Mononuclear cell (primary cell): ENCODE measurements at regions not wholly inside any gene's neighbourhood (a gene's known extent, or its start where the extent isn't known, plus 50 kb on each side); places are given as distances from the start of the nearest gene placed in this dataset.

ENCODE experiments used
- H3K27me3 ChIP-seq: 2 replicates; pipeline ENCODE4 v1.6.0; 2011; ENCODE audit warnings: low read length, control low read depth; ENCODE audit not compliant: insufficient read depth
- H3K4me1 ChIP-seq: 2 replicates; pipeline ENCODE4 v1.5.1; 2011; ENCODE audit warnings: mild to moderate bottlenecking, low read length, control low read depth; ENCODE audit not compliant: insufficient read depth
- H3K4me3 ChIP-seq: 2 replicates; pipeline ENCODE4 v1.5.1; 2011; ENCODE audit warnings: mild to moderate bottlenecking, low read length, moderate library complexity
- H3K9me3 ChIP-seq: 2 replicates; pipeline ENCODE4 v1.5.1; 2011; ENCODE audit warnings: low read depth, mild to moderate bottlenecking, control low read depth, low read length

DNA sequence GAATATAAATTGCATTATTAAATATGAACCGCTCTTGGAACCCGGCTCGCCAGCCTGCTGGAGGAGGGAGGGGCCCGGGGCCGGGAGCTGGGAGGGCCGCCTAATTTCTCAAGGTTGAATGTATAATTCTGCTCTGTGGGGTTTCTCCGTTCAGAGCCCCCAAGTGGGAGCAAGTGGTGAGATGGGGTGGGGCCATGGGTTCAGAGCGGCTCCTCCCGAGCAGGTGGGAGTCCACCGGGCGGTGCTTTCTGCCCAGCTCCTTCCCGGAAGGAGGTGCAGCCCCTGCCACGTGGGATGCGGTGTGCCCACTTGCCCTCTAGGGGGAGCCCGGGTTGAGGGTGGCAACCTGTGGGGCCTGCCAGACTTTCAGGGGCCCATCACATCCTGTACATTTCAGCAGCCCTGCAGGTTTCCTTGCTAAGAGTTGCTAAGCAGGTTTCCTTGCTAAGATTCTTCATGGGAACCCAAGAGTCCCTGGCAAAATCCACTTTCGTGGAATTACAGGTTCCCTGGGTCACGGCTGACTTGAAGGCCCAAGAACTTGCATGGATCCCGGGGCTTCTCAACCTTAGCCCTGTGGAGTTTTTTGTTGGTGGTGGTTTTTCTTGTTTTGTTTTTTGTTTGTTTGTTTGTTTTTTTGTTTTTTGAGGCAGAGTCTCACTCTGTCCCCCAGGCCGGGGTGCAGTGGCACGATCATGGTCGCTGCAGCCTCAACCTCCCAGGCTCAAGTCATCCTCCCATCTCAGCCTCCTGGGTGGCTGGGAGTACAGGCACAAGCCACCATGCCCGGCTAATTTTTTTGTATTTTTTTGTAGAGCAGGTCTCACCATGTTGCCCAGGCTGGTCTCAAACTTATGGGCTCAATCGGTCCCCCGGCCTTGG is 196.7 kb upstream of the GSE1 start:
- no peak overlapping the region for H3K4me3 ChIP-seq
- H3K27me3 ChIP-seq = no peaks in the 10 kb centered on the region
- no peaks in the 10 kb centered on the region for H3K9me3 ChIP-seq

GRCh38 chr16:85417156-85417860 is 195.8 kb upstream of the GSE1 start:
- H3K4me3 ChIP-seq = no peak overlapping the region
- no peaks in the 10 kb centered on the region for H3K27me3 ChIP-seq
- no peaks in the 10 kb centered on the region for H3K4me1 ChIP-seq
- H3K9me3 ChIP-seq = no peaks in the 10 kb centered on the region

More for the DNA sequence above, 196.7 kb upstream of the GSE1 start:
- no peaks in the 10 kb centered on the region for H3K4me1 ChIP-seq

DNA sequence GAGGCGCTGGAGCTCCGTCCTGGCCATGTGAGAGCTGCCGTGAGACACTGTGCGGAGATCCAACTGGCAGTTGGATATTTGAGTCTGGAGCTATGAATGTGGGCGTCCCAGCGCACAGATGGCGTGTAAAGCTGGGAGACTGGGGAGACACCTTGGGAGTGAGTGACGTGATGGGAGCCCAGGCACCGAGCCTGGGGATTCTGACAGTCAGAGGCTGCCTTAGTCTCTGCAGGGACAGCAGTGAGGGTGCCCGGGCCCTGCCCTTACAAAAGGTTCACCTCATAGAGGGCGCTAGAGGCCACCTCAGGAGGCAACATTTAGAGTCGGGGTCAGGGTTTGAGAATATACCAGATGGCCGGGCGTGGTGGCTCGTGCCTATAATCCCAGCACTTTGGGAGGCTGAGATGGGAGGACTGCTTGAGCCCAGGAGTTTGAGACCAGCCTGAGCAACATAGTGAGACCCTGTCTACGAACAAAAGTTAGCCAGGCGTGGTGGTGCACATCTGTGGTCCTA is 194.1 kb upstream of the GSE1 start:
- Histone ChIP-seq H3K4me3 (no peak overlapping the region), H3K4me1 (no peaks in the 10 kb centered on the region), H3K27me3 (no peaks in the 10 kb centered on the region), H3K9me3 (no peaks in the 10 kb centered on the region)

GRCh38 chr16:85419503-85420408 is 193.4 kb upstream of the GSE1 start:
- H3K4me3 ChIP-seq = no peak overlapping the region
- no peaks in the 10 kb centered on the region for H3K27me3 ChIP-seq
- H3K4me1 ChIP-seq = no peaks in the 10 kb centered on the region
- no peaks in the 10 kb centered on the region for H3K9me3 ChIP-seq

DNA sequence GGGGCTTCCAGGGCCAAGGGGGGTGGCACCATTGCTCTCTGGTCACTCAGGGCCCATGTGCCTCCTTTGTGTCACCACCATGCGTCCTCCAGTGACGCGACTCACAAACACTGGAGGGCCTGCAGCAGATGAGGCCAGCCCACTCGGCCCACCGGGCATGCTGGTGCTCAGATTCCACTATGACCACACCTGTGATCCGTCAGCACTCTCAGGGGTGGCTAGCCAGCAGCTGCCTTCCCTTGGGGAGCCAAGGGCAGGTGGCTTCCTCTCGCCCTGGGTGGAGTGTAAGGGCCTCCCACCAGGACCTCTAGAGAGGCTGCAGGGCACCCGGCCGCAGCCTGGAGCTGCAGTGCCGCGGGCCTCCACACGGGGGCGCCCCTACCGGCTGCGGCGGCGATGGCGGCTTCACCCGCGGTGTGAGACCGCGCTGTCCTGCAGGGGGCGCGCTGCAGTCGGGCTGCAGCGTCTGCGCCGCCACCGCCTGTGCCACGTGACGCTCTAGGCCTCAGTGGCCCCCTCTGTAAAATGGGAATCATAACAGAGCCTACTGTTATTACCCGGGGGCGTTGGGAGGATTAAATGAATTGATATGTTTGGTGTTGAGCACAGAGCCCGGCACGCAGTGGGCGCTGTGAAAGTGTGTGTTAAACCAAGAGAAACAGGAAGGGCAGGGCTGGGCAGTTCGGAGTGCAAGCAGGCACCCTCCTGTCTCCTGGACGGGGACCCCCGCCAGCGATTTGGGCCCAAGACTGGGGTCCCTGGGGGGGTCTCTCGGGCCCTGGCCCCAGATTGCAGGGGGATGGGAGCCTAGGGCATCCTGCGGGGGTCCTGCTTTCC is 192.4 kb upstream of the GSE1 start:
- no peak overlapping the region for H3K4me3 ChIP-seq
- no peaks in the 10 kb centered on the region for H3K9me3 ChIP-seq
- H3K4me1 ChIP-seq = no peaks in the 10 kb centered on the region
- no peaks in the 10 kb centered on the region for H3K27me3 ChIP-seq

DNA sequence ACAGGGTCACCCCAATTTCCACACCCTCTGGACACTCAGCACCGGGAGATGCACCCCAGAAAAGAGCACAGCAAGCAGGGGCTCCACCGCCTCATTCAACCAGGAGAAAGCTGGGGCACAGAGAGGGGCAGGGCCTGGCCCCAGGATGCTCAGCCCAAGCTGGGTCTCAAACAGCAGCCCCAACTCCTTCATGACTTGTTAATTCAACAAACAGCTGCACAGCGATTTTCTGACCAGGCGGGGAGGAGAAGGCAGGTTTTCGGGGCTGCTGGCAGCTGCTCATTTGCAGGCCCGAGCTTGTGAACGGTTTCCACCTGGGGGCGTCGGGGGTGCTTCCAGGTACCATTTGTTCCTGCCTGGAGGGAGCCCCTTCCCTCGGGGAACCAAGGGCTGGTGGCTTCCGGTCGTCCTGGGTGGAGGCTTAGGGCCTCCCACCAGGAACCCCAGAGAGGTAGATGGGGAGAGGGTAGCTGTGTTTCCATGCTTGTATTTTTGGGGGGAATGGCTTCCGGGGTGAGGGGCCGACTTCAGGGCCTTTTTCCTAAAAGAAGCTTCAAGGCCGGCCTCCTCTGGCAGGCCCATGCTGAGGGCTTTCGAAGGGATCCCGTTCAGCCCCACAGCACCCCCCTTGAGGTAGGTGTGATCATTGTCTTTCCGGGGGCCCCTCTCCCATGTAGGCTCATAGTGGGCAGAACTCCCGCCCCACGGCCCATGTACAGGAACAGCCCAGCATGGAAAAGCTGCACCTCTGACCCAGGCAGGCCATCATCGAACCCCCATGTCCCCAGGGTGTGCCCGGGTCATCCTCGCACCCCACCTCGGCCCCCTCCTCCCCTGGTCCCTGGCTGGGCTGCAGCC is 191.6 kb upstream of the GSE1 start:
- Histone ChIP-seq H3K4me3 (no peak overlapping the region), H3K4me1 (no peaks in the 10 kb centered on the region), H3K27me3 (no peaks in the 10 kb centered on the region), H3K9me3 (no peaks in the 10 kb centered on the region)

DNA sequence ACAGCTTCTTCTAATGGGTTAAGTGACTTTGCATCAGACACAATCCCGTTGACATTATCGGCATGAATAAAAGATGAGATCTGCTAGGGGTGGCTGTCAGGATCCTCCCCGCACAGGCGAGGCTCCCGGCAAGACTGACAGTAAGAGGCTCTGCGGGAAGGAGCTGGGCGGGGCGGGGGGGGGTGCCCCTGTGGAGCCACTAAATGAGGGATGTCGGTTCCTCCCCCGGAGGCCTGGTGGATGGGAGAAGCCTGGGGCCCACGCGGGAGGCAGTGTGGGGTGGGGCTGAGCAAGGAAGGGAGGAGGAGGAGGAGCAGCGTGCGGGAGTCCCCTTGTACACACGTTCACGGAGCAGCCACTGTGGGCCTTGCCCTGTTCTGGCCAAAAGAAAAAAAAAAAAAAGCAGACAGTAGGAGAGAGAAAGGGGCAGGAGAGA is 190.9 kb upstream of the GSE1 start:
- Histone ChIP-seq H3K4me3 (no peak overlapping the region), H3K27me3 (no peaks in the 10 kb centered on the region), H3K9me3 (no peaks in the 10 kb centered on the region), H3K4me1 (no peaks in the 10 kb centered on the region)

DNA sequence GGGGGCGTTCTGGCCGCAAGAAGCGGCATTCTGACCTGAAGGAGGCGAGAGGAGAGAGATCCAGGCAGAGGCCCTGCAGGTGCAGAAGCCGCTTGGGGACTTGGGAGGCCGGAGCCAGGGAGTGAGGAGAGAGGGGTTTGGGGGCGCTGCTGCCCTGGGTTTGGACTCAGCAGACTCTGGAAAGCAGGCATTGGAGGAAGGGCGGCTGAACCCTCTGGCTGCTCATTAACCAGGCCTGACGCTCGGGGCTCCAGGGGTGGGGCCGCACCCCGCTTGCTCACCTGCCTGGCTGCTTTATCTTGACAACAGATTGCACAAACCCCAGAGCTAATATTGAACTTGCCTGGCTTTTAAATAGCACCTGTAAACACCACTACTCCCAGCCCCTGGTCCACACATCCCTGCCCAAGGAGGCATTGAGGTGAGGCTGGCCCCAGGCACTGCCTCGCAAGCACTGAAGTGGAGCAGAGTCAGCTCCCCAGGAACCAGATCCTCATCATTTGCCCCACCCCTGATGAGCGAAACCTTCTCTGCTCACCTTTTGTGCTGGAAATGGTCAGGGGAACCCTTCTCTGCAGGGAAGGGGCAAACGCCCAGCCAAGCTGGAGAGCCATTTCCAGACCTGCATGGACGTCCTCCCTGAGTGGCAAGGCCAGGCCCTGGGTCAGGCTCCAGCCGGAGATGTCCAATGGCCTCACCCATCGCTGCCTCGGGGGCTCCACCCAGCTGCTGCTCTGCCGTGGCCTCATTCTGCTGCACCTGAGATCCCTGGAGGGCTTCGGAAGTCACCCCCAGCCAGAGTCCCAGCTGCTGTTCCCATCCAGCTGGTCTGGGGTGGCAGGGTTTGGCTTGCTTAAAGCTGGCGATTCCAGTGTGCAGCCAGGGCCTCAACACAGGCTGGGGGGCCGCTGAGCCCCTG is 190.2 kb upstream of the GSE1 start:
- no peaks in the 10 kb centered on the region for H3K4me1 ChIP-seq
- H3K9me3 ChIP-seq = no peaks in the 10 kb centered on the region
- H3K4me3 ChIP-seq = no peak overlapping the region
- no peaks in the 10 kb centered on the region for H3K27me3 ChIP-seq

DNA sequence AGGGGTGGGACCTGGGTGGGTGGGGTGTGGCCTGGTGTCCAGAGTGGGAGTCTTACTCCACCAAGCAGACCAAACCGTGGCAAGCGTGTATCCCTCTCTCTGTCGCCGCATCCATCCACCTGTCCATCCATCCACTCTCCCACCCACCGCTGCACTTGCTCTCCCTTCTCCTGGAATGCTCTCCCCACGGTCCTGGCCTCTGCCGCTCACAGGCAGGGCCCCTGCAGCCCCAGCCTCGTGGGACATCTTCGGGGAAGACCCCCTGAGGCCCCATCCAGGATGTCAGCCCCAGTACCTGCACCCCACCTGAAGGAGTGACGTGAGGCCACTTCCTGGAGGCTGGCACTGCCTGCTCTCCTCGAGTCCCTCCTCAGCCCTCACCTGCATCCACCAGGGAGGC is 189.5 kb upstream of the GSE1 start:
- no peaks in the 10 kb centered on the region for H3K27me3 ChIP-seq
- no peaks in the 10 kb centered on the region for H3K9me3 ChIP-seq
- no peaks in the 10 kb centered on the region for H3K4me1 ChIP-seq
- no peak overlapping the region for H3K4me3 ChIP-seq

DNA sequence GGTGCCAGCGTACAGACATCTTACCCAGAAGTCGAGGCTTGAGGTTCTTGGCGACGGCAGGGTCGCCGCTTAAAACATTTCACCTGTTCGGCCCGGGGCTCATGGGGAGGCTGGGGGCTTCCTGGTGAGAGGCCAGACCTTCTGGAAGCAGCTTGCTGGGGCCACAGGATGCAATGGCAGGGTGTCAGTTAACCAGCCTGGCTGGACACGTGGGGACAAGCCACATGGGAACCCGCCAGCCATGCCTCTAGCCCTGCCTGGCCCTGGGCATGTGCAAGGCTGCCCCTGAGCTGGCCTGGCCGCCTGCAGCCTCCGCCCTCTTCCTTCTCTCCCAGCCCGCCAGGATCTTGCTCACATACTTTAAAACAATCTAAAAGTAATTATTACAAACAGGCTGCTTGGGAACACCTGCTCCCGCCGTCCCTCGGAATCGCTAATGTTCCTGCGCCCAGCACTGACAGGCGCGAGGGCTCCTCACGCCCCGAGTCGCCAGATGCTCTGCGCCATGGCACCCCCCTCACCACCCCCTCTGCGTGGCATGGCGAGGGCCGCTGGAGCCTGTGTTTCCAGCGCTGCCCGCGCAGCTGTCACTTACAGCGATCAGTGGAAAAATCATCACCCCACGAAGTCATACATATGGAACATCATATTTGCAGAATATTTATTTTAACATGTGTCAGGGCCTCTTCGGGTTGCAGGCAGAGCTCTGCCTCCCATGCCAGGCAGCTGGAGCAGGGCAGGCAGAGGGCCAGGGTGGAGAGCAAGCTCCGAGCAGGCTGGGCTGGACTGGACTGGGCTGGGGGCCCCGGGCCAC is 188.7 kb upstream of the GSE1 start:
- H3K4me1 ChIP-seq = no peaks in the 10 kb centered on the region
- no peaks in the 10 kb centered on the region for H3K9me3 ChIP-seq
- H3K4me3 ChIP-seq = no peak overlapping the region
- no peaks in the 10 kb centered on the region for H3K27me3 ChIP-seq

DNA sequence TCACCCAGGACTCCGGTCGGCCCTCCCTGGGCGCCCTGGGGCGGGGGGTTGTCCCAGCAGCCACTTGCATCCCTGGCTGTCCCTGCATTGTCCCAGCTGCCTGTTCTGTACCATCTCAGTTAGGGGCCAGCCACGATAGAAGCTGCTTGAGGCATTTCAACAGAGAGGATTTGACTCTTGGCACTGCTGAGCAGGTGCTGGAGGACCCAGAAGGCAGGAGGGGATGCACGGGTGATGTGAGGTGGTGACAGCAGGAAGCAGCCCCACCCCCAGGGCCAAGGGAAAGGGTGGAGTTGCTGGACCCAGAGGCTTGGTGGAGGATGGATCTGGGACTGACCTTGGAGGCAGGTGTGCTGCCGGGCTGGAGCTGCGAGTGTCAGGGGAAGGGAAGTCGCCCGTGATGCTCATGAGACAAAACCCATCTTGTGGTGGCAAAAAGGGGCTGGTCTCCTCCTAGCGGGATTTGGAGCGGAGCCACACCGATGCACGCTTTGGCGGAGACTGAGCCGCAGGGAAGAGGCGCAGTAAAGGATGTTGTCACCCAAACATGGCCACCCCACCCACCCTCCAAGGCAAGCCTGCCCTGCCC is 188.0 kb upstream of the GSE1 start:
- no peak overlapping the region for H3K4me3 ChIP-seq
- no peaks in the 10 kb centered on the region for H3K27me3 ChIP-seq
- no peaks in the 10 kb centered on the region for H3K4me1 ChIP-seq
- H3K9me3 ChIP-seq = no peaks in the 10 kb centered on the region

DNA sequence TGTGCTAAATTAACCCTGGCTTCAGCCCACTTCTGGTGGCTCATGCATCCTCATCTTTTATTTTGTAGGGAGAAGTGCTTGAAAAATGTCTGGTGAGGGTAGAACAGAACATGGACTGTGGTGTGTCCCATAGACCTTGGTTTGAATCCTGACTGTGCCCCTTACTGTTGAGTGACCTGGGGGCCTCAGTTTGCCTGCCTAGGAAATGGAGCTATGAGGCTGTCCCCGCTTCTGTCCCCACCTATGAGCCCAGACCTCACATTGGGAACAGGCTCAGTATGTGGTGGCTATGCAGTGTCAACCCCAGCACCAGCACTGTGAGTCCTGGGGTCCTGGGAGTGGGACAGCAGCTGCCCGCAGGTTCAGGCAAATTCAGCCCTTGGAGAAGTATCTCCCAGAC is 186.3 kb upstream of the GSE1 start:
- H3K9me3 ChIP-seq = no peaks in the 10 kb centered on the region
- no peak overlapping the region for H3K4me3 ChIP-seq
- H3K4me1 ChIP-seq = no peaks in the 10 kb centered on the region
- H3K27me3 ChIP-seq = no peaks in the 10 kb centered on the region
